ENCODE measurements at regions not wholly inside any gene's neighbourhood (a gene's known extent, or its start where the extent isn't known, plus 50 kb on each side); places are given as distances from the start of the nearest gene placed in this dataset.

- TF ChIP-seq CTCF (IDR thresholded peaks at IDR 0.05; ENCODE audit: low read length) (no peak), EZH2 (IDR thresholded peaks at IDR 0.05; ENCODE audit: borderline replicate concordance, low read length) (no peak)
Observed at GRCh38 chr20:57840066-57840465, 130.3 kb upstream of the PMEPA1 start.

Measured in OCI-LY1 (cell line).